Fibroblast of the aortic adventitia (primary cell): ENCODE measurements at regions not wholly inside any gene's neighbourhood (a gene's known extent, or its start where the extent isn't known, plus 50 kb on each side); places are given as distances from the start of the nearest gene placed in this dataset.
"Not testable (repeated sequence)": the region's sequence is repeated elsewhere in the genome, so short reads cannot be mapped to it uniquely, and the experiment has no call there.

ENCODE experiments used
- DNase-seq: peaks from one replicate; pipeline ENCODE4 v3.0.0-alpha.2; 2010; ENCODE audit warnings: low read depth
- H3K4me3 ChIP-seq: 2 replicates; pipeline ENCODE4 v1.5.1; 2011; ENCODE audit warnings: low read depth, mild to moderate bottlenecking, control low read depth, low read length, moderate library complexity
- TF ChIP-seq, protein P1 (sequence below): IDR thresholded peaks from 2 replicates; pipeline ENCODE4 v1.5.1; 2011; ENCODE audit warnings: mild to moderate bottlenecking, low read length, control low read depth, inconsistent platforms; ENCODE audit not compliant: insufficient read depth

DNA sequence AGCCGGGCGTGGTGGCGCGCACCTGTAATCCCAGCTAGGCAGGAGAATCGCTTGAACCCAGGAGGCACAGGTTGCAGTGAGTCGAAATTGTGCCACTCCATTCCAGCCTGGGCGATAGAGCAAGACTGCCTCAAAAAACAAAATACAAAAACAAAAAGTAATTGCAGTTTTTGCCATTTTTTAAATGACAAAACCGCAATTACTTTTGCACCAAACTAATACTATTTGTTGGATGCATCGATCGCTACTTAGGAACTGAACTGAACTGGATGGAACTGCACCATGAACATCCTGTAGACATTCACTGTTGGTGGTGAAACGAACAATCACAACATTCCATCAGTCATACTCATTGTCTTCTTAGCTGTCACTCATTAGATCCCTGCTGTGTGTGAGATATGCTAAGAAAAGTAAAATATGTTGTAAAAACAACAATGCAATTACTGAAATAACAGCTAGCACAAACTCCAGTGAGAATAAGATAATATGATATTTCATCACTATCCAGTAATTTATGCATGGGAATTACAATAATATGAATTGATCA, 341.2 kb downstream of the ACTR3B start:
- DNase-seq, result no peak
- H3K4me3 ChIP-seq, result no peak overlapping the region
- TF ChIP-seq, protein P1, sequence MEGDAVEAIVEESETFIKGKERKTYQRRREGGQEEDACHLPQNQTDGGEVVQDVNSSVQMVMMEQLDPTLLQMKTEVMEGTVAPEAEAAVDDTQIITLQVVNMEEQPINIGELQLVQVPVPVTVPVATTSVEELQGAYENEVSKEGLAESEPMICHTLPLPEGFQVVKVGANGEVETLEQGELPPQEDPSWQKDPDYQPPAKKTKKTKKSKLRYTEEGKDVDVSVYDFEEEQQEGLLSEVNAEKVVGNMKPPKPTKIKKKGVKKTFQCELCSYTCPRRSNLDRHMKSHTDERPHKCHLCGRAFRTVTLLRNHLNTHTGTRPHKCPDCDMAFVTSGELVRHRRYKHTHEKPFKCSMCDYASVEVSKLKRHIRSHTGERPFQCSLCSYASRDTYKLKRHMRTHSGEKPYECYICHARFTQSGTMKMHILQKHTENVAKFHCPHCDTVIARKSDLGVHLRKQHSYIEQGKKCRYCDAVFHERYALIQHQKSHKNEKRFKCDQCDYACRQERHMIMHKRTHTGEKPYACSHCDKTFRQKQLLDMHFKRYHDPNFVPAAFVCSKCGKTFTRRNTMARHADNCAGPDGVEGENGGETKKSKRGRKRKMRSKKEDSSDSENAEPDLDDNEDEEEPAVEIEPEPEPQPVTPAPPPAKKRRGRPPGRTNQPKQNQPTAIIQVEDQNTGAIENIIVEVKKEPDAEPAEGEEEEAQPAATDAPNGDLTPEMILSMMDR, result no peak

DNA sequence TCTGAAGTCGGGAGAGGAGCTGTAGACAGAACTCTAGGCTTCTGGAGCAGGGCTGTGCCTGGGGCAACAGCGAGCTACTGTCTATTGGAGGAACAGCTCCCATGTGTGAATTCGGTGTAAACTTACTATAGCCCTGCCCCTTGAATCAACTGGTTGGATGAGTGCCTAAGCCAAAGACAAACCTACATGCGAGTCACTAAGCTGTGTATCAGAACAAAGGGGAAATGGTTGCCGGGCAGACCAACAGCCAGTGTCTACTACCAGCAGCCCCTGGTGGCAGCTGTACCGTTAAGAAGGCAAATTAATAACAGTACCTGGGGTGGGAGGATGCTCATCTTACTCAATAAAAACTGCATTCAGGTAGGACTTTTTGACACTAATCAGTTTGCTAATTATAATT, 343.6 kb downstream of the ACTR3B start:
- H3K4me3 ChIP-seq, result no peak overlapping the region
- DNase-seq, result no peak
- TF ChIP-seq, protein P1, result no peak

DNA sequence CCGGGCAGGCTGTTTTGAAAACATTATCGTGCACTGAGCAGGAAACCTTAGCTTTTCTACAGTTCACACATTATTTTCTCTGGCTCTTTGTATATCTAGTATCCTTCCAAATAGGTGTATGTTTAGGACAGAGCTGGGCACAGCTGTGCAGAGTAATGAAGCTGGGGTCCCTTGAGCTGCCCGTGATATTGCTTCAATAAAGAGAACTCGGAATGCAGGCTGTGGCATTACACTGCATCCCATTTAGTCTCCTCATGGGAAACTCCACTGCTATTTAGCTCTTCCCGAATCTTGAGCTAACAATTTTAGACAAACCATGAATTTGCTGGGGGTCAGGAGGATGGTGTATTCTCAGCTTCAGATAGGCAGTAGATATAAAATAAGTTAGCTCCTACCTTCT, 348.3 kb downstream of the ACTR3B start:
- DNase-seq, result no peak
- H3K4me3 ChIP-seq, result no peak overlapping the region
- TF ChIP-seq, protein P1, result no peak

DNA sequence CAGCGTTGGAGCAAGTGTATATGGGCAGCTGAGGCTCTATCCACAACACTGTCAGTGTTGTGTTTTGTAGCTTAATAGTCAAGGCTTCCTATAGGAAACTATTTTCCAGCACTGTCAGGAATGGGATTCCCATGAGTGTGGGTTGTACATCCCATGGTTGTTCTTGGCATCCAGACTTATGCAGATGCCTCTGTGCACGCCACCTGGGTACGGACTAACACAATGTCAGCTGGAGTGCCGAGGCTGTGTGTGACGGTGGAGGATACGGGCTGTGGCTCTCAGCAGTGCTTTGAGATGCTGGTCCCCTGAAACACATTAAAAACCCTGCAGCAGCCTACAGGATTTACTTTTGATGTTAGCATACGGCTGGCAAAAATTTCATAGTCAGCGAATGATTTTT, 350.0 kb downstream of the ACTR3B start:
- no peak for DNase-seq
- TF ChIP-seq, protein P1, result no peak
- no peak overlapping the region for H3K4me3 ChIP-seq

DNA sequence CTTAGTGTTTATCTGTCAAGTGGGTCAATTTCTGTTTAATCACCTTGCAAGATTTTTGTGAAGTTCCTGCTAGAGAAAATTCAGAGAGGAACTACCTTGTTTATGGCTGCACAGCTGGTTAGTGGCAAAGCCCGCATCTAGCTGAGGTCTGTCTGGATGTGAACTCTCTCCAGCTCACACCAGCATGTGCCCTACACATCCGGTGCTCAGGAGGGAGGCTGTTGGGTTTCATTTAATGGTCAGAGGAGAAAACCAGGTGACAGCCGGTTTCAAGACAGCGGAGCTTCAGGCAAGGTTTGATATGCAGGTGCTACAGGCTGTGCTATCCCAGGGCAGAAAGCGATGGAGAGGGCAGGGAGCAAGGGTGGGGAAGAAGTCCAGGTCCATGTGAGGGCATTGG, 351.1 kb downstream of the ACTR3B start:
- TF ChIP-seq, protein P1, result no peak
- no peak overlapping the region for H3K4me3 ChIP-seq
- DNase-seq, result no peak

DNA sequence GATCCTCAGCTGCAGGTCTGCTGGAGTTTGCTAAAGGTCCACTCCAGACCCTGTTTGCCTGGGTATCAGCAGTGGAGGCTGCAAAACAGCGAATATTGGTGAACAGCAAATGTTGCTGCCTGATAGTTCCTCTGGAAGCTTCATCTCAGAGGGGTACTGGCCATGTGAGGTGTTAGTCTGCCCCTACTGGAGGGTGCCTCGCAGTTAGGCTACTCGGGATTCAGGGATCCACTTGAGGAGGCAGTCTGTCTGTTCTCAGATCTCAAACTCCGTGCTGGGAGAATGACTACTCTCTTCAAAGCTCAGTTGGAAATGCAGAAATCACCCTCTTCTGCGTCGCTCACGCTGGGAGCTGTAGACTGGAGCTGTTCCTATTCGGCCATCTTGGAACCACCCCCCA, 362.7 kb downstream of the ACTR3B start:
- DNase-seq, H3K4me3 ChIP-seq: not testable (repeated sequence)

DNA sequence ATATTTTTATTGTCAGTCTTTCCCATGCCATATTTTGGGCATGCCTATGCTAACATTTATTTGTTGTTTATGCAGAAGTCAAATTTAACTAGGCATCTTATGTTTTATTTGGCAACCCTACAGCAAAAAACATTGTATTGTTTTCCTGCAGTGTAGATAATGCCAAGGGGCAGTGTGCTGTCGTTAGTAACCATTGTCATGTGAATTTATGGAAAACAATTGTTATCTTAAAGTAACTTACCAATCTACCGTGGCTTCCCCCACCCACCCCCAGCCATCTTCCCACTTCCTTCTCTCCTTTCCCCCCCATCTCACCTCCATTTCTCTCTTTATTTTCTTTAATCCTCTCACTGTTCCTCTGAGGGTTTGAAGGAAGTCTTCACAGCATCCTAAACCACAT, 370.5 kb downstream of the ACTR3B start:
- DNase-seq, result no peak
- H3K4me3 ChIP-seq, result no peak overlapping the region
- TF ChIP-seq, protein P1, result no peak
